HepG2 (cell line): ENCODE measurements at regions not wholly inside any gene's neighbourhood (a gene's known extent, or its start where the extent isn't known, plus 50 kb on each side); places are given as distances from the start of the nearest gene placed in this dataset.

Source experiments
- POLR2A ChIP-seq, 2 experiments: IDR thresholded peaks; 2 replicates each; pipeline ENCODE4 v1.6.1; 2011; ENCODE audit warnings: low read depth in 2 of 2, low read length in 2 of 2, mild to moderate bottlenecking in 1 of 2, moderate library complexity in 1 of 2; ENCODE audit not compliant: insufficient read depth in 1 of 2
- SMC3 ChIP-seq: IDR thresholded peaks from 2 replicates; pipeline ENCODE4 v1.6.1; 2011; ENCODE audit warnings: low read length, improper control_type of control experiment
- ZFAT ChIP-seq: sonication (generic); formaldehyde crosslinking; conservative IDR thresholded peaks from 2 replicates; pipeline ENCODE4 v1.8.1; 2023; ENCODE audit warnings: missing genetic modification reagents, inconsistent platforms
- TF ChIP-seq, protein P1 (sequence below): sonication (generic); formaldehyde crosslinking; IDR thresholded peaks from 2 replicates; pipeline ENCODE4 v1.8.0; 2022; ENCODE audit warnings: mild to moderate bottlenecking, missing genetic modification reagents; ENCODE audit not compliant: insufficient replicate concordance
- TF ChIP-seq, protein P2 (sequence below): sonication (generic); formaldehyde crosslinking; IDR thresholded peaks from 2 replicates; pipeline ENCODE4 v1.5.0; 2020; ENCODE audit warnings: mild to moderate bottlenecking, missing genetic modification reagents, moderate library complexity

GRCh38 chr13:54852831-54853230, 1824.2 kb downstream of the OLFM4 start:
- TF ChIP-seq ZFAT (CRISPR knock-in tag) (no peak), SMC3 (no peak), POLR2A (IDR thresholded peaks at IDR 0.05; ENCODE audit: insufficient read depth in 1 of 2, low read depth in 2 of 2, low read length in 2 of 2) (no peak)
- TF ChIP-seq, protein P1, sequence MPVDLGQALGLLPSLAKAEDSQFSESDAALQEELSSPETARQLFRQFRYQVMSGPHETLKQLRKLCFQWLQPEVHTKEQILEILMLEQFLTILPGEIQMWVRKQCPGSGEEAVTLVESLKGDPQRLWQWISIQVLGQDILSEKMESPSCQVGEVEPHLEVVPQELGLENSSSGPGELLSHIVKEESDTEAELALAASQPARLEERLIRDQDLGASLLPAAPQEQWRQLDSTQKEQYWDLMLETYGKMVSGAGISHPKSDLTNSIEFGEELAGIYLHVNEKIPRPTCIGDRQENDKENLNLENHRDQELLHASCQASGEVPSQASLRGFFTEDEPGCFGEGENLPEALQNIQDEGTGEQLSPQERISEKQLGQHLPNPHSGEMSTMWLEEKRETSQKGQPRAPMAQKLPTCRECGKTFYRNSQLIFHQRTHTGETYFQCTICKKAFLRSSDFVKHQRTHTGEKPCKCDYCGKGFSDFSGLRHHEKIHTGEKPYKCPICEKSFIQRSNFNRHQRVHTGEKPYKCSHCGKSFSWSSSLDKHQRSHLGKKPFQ (CRISPR knock-in tag), result no peak
- TF ChIP-seq, protein P2, sequence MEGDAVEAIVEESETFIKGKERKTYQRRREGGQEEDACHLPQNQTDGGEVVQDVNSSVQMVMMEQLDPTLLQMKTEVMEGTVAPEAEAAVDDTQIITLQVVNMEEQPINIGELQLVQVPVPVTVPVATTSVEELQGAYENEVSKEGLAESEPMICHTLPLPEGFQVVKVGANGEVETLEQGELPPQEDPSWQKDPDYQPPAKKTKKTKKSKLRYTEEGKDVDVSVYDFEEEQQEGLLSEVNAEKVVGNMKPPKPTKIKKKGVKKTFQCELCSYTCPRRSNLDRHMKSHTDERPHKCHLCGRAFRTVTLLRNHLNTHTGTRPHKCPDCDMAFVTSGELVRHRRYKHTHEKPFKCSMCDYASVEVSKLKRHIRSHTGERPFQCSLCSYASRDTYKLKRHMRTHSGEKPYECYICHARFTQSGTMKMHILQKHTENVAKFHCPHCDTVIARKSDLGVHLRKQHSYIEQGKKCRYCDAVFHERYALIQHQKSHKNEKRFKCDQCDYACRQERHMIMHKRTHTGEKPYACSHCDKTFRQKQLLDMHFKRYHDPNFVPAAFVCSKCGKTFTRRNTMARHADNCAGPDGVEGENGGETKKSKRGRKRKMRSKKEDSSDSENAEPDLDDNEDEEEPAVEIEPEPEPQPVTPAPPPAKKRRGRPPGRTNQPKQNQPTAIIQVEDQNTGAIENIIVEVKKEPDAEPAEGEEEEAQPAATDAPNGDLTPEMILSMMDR (CRISPR knock-in tag), result no peak
